Keratinocyte (primary cell): ENCODE measurements at regions not wholly inside any gene's neighbourhood (a gene's known extent, or its start where the extent isn't known, plus 50 kb on each side); places are given as distances from the start of the nearest gene placed in this dataset.

Source experiments
- EZH2 ChIP-seq: IDR thresholded peaks from one replicate; pipeline ENCODE4 v1.6.1; 2012; ENCODE audit warnings: inconsistent platforms, mild to moderate bottlenecking, low read length, moderate library complexity
- TF ChIP-seq, protein P1 (sequence below), 3 experiments: IDR thresholded peaks in 1 of 3; conservative IDR thresholded peaks in 1 of 3; optimal IDR thresholded peaks in 1 of 3; 2 replicates in 2 of 3; 3 replicates in 1 of 3; pipeline versions ENCODE3 to v1.5.1; 2011; ENCODE audit warnings: low read length in 3 of 3, mild to moderate bottlenecking in 3 of 3, moderate library complexity in 2 of 3, control low read depth in 1 of 3, inconsistent platforms in 1 of 3; ENCODE audit not compliant: insufficient read depth in 2 of 3; ENCODE audit errors: extremely low read depth in 1 of 3

DNA sequence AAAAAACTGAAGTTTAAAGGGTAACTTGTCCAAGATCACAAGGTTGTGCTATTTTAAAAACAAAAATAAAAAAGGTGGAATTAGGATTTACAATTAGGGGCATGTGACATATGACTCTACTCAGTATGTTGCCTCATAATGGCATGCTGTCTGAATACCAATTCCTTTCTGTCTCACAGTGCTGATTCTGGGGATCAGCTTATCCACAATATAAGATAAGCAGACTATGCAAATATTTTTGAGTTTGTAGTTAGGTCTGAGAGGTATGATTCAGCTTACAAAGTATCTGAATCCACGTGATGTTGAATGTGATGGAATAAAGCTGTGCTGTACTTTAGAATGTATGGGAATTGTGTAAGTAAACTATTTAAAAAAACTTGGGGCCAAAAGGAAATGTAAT, 216.6 kb downstream of the HHIPL2 start:
- TF ChIP-seq, protein P1, sequence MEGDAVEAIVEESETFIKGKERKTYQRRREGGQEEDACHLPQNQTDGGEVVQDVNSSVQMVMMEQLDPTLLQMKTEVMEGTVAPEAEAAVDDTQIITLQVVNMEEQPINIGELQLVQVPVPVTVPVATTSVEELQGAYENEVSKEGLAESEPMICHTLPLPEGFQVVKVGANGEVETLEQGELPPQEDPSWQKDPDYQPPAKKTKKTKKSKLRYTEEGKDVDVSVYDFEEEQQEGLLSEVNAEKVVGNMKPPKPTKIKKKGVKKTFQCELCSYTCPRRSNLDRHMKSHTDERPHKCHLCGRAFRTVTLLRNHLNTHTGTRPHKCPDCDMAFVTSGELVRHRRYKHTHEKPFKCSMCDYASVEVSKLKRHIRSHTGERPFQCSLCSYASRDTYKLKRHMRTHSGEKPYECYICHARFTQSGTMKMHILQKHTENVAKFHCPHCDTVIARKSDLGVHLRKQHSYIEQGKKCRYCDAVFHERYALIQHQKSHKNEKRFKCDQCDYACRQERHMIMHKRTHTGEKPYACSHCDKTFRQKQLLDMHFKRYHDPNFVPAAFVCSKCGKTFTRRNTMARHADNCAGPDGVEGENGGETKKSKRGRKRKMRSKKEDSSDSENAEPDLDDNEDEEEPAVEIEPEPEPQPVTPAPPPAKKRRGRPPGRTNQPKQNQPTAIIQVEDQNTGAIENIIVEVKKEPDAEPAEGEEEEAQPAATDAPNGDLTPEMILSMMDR (optimal IDR thresholded peaks at IDR 0.05 in 1 of 3, IDR thresholded peaks at IDR 0.05 in 1 of 3, conservative IDR thresholded peaks at IDR 0.05 in 1 of 3; ENCODE audit: extremely low read depth in 1 of 3, insufficient read depth in 2 of 3, low read length in 3 of 3): no peak
- no peak for TF ChIP-seq EZH2
